ENCODE measurements at regions not wholly inside any gene's neighbourhood (a gene's known extent, or its start where the extent isn't known, plus 50 kb on each side); places are given as distances from the start of the nearest gene placed in this dataset.
"Not testable (repeated sequence)": the region's sequence is repeated elsewhere in the genome, so short reads cannot be mapped to it uniquely, and the experiment has no call there.

DNA sequence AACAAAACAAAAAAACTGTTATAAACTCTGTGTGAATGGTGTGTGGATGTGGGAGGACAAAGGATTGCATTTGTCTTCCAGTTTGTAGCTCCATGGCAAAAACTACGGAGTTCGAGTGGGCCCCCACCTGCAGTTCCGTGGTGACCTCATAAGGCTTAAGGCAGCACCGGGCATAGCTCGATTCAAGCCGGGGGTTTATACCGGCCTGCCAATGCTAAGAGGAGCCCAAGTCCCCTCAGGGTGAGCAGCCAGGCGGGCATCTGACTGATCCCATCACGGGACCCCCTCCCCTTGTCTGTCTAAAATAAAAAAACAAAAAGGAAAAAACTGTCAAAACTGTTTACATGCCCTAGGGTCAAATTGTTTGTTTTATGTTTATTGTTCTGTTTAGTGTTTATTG is 463.2 kb upstream of the HTR1E start:
- no peak for ATAC-seq

DNA sequence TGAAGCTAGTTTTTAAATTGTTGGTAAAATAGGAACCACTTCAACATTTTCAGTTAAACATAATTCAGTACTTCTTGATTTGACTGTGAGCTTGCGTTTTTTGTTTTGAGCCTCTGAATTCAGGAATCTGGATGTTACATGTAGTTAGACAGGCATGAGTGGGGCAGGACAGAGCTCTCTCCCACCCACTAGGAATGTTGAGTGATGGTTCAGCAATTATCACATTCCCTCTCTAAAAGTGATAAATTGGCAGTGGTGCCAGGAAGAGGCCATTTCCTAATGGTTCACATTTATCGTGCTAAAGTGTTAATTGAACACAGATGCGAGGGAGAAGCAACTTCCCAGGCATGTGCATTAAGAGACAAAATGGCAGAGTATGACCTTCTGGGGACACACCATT is 465.5 kb upstream of the HTR1E start:
- no peak for ATAC-seq

DNA sequence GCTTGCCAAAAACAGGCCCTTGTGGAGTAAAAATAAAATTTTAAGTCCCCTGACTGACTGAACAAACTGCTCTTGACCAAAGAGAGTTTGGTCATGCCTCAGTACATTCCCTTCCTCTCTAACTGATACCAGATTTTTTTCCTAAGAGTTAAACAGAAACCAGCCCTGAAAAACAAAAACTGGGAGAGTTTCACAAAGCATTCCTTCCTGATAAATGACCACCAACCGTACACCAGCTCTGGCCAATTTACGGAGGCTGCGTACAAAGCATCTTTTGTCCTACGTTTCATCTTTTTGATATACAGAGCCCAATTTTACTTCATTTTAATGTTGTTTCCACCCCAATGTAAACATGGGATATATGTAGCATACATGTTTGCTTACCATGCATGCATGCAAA is 477.4 kb upstream of the HTR1E start:
- ATAC-seq, result no peak

DNA sequence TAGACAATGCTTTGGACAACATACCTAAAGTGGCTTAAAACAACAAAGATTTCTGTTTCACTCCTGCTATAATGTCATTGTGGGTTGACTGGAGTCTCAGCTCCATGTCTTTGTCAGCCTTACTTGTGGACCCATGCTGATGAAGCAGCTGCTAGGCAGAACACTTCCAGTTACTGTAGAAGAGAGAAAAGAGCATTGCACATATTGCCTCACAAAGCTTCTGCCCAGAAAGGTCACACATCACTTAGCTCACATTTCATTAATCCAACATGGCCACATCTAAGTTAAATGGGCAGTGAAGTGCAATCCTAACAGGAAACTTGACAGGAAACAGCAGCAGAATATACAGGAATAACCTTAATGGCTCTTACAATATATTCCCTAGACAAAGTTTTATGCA is 480.5 kb upstream of the HTR1E start:
- ATAC-seq, result no peak

DNA sequence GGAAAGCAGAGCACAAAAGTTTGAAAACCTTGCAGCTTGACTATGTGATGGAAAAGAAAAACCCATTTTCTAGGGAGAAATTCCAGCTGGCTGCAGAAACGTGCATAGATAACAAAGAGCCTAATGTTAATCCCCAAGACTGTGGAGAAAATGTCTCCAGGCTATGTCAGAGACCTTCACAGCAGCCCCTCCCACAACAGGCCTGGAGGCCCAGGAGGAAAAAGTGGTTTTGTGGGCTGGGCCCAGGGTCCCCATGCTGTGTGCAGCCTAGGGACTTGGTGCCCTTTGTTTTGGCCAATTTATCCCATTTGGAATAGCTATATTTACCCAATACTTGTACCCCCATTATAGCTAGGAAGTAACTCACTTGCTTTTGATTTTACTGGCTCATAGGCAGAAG is 484.1 kb upstream of the HTR1E start:
- ATAC-seq, result no peak

DNA sequence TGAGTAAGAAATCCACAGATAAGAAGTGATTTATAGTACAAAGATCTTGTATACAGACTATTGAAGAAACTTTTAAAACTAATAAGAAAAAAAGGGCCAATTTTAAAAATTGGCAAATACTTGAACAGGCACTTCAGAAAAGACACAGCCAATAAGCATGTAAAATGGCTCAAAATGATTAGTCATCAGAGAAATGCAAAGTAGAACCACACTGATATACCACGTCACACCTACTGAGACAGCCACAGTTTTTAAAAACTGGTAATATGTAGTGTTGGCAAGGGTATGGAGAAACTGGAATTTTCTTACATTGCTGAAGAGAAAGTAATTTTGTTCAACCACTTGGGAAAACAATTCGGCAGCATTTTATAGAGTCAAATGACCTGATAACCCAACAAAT is 488.9 kb upstream of the HTR1E start:
- ATAC-seq, result no peak

DNA sequence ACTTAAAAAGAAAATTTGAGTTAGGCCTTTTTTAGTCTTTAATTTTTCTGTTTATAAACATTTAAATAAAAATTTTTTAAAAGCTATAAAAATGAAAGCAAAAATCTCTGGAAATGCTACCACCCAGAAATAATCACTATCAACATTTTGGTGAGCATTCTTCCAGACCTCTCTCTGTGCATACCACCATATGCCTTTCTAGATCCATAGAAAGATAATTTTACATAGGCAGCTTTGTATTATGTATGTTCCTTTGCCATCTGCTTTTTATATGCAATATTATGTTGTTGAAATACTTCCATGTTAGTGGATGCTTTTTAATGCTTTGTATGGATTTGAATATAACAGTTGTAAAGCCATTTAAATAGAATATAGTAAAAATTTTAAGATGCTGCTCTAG is 496.7 kb upstream of the HTR1E start:
- no peak for ATAC-seq

DNA sequence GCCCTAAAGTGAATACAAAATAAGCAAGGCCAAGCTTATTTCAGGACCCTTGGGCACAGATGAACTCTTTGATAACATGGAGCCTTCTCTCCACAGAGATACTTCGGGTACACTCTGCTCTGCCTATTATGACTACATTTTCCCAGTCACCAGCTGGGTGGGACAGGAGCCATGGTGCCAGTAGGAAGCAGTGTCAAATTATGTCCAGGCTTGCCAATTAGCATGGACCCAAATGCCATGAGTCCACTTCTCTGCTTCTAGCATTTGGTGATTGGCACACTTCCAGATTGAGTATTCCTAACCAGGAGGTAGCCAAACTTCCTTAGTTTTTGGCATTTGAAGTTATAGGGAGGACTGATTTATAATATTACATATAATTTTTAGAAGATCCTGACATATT is 513.8 kb upstream of the HTR1E start:
- ATAC-seq, result no peak

DNA sequence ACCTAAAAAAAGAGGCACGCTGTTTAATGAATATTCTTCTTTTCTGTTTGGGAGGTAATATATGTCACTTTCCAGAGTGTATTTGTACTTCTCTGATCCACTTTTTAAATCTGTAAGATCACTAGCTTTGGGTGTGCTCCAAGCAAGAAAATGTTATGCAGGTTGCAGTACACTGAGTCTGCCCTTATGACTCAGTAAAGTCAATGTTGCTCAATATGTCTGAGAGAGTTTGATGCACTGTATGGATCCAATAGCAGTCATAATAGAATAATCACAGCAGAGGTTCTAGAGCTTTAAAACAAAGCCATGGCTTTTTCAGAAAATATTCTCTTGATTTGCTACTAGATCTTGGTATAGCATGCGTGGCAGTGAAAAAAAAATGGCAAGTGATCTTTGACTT is 525.3 kb upstream of the HTR1E start:
- no peak for ATAC-seq

DNA sequence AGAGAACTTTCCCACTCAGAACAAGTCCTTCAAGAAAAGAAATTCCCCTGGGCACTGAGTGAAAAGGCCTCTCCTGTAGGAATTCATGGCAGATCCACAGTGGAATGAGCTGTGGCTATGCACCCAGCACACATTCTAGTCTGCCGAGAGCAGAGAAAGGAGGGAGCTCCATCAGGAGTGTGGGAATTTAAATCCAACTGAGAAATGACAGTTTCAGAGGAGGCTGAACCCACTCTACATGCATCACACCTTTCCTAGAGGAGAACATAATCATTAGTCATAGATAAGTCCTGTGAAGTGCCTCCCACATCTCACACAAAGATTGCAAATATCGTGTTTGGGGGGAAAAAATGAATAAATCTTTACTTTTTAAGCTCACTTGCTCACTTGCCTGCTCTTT is 530.2 kb upstream of the HTR1E start:
- ATAC-seq, result no peak

DNA sequence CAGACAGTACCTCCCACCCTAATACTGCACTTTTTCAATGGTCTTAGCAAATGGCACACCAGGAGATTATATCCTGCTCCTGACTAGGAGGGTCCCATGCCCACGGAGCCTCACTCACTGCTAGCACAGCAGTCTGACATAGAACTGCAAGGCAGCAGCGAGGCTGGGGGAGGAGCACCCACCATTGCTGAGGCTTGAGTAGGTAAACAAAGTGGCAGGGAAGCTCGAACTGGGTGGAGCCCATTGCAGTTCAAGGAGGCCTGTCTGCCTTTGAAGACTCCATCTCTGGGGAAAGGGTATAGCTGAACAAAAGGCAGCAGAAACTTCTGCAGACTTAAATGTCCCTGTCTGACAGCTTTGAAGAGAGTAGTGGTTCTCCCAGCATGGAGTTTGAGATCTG is 544.5 kb upstream of the HTR1E start:
- ATAC-seq, result not testable (repeated sequence)

DNA sequence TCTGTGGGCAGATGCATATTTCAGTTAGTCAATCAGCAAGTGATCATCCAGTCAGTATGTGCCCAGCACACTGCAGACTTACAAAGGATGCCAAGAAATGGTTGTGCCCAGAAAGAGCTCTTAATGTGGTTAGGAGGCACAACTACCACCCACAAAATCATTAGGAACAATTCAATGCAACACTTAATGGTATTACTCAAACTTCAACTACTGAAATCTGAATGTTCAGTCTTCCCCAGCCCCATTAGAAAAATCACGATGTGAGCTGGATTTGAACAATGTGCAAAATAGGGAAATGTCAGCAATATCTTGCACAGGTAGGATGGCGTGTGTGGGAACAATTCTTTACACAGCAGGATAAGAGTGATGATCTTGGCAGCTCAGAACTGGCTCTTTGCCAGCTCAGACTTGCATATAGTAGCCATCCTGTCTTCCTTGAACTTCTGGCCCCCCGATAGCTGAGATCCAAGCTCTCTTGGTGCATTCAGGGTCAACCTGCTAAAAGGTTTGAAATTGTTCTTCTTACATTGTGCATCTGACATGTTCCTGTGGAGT is 556.7 kb upstream of the HTR1E start:
- ATAC-seq, result no peak

DNA sequence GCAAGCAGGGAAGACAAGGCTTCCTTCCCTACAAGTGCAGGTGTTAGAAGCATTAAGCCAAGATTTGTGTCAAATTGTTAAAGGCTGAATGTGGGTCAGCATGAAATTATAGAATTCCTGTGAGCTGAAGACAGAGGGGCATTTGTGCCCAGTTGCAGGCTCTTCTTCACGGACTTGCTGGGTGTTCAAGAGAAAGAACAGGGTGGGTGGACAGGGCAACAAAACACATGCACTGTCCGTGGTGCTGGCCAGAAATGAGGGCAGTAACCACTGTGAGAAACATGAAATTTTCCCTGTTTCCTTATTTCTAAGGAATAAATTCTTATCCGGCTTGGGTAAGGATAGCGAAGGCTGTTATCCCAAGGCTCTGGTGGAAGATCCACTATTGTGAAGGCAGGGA is 579.5 kb upstream of the HTR1E start:
- no peak for ATAC-seq

DNA sequence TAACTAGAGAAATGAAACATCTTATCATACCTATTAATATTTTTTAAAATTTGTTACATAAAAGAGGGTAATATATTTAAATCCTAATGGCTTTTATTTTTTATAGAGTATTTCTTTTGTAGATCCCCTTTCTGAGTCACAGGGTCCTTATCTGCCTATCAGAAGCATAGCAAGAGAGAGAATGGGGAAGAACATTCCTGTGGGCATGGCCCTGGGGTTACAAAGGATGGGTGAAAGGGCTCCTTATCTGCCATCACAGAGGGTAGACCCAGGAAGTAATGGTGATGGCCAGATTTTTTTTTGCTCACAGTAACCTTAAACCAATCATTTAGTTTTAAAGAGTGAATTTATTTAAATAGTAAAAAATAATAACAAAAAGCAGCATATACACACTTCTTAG is 582.1 kb upstream of the HTR1E start:
- no peak for ATAC-seq

DNA sequence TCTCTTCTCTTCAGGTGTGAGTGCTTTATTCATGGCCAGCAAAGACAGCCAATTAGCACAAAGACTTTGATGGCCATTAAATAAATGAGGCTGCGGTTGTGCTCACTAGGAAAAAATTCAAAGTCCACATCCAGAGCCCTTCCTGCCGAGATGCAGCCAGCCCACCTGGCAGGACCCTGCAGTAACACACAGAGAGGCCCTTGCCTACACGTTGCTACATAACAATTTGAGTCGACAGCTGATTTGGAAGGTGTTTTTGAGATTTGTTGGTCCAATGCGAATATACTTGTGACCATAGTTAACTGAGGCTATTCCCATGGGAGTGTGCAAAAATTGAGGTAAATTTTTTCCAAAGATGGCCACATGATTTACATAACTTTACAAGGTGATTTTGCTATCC is 605.4 kb upstream of the HTR1E start:
- ATAC-seq, result no peak

DNA sequence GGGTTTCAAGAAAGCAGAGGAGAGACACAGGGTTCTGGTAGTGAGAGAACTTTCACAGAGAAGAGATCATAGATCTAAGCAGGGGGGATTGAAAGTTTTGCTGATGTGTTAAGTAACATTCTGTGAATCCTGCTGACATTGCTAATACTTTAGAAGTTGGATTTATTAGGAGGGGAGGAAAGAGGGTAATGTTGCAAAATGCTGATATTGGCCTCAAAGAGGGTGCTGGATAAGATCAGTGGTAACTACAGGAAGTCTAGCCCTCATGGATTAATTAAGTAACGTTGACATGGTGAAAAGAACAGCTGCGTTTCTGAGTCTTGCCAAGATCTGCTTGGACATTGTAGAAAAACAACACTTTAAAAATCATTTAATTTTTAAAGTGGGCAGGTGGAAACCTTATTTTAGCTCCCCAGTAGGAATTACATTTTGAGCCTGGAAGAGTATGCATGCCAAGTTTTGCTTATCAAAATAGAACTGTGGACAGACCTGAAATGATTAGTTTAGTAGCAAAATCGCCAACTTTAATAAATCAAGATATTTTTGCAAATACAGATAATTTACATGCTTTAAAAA is 606.0 kb upstream of the HTR1E start:
- no peak for ATAC-seq

DNA sequence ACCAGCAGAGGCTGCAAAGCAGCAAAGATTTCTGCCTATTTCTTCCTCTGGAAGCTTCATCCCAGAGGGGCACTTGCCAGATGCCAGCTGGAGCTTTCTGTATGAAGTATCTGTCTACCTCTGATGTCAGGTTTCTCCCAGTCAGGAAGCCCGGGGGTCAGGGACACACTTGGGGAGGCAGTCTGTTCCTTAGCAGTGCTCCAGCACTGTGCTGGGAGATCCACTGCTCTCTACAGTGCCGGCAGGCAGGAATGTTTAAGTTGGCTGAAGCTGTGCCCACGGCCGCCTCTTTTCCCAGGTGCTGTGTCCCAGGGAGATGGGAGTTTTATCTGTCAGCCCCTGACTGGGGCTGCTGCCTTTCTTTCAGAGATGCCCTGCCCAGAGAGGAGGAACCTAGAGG is 631.1 kb upstream of the HTR1E start:
- ATAC-seq, result no peak

DNA sequence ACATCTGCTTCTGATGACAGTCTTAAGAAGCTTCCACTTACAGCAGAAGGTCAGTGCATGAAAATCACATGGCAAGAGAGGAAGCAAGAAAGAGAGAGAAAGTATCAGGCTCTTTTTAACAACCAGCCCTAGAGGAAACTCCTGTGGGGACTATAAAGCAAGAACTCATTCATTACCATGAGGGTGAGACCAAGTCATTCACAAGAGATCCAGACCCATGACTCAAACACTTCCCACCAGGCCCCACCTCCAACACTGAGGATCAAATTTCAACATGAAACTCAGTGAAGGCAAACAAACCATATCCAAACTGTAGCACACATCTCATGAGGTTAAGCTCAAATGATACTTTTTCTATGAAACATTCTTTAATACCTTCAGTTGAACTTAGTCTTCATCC is 643.2 kb upstream of the SYNCRIP start:
- ATAC-seq, result no peak

DNA sequence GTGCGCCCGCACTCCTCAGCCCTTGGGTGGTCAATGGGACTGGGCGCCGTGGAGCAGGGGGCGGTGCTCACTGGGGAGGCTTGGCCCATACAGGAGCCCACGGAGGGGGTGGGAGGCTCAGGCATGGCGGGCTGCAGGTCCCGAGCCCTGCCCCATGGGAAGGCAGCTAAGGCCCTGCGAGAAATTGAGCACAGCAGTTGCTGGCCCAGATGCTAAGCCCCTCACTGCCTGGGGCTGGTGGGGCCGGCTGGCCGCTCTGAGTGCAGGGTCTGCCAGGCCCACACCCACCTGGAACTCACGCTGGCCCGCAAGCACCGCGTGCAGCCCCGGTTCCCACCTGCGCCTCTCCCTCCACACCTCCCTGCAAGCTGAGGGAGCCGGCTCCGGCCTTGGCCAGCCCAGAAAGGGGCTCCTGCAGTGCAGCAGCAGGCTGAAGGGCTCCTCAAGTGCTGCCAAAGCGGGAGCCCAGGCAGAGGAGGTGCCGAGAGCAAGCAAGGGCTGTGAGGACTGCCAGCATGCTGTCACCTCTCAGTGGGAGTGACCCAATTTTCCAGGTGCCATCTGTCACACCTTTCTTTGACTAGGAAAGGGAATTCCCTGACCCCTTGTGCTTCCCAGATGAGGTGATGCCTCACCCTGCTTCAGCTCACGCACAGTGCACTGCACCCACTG is 642.3 kb upstream of the SYNCRIP start:
- not testable (repeated sequence) for ATAC-seq

DNA sequence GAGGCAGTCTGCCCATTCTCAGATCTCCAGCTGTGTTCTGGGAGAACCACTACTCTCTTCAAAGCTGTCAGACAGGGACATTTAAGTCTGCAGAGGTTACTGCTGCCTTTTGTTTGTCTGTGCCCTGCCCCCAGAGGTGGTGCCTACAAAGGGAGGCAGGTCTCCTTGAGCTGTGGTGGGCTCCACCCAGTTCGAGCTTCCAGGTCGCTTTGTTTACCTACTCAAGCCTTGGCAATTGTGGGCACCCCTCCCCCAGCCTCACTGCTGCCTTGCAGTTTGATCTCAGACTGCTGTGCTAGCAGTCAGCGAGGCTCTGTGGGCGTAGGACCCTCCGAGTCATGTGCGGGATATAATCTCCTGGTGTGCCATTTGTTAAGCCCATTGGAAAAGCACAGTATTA is 640.9 kb upstream of the SYNCRIP start:
- not testable (repeated sequence) for ATAC-seq

DNA sequence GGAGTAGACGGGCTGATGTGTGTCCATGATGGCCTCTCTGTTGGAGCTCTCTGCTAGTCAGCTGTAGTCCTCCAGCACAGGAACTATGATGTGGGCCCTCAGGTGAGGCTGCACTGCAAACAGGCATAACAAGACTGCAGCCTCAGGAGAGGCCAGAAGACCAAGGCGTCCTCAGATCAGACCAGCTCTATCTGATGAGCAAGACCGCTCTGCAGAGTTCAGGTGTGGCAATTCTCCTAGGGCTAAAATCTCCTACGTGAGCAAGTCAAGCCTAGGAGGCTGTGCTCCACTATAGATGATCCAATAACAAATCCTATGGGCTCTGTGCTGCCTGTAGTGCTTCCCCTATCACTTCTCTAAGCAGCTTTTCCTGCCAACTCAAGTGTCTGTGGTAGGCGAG is 633.4 kb upstream of the SYNCRIP start:
- no peak for ATAC-seq

DNA sequence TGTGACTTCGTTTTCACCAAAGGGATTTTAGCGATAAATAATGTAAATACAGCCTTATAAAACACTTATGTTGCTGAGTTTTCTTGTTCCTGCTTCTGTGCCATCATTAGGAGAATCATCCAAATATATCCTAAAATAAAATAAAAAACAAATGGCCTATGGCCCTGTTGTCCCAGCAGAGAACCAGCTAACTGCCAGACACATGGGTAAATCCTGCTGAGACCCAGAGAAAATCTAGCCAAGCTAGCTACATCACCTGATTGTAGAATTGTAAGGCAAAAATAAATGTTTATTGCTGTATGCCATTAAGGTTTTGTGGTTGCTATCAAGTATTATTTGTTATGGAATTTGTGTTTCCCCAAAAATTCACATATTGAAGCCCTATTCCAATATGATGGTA is 631.2 kb upstream of the SYNCRIP start:
- no peak for ATAC-seq

DNA sequence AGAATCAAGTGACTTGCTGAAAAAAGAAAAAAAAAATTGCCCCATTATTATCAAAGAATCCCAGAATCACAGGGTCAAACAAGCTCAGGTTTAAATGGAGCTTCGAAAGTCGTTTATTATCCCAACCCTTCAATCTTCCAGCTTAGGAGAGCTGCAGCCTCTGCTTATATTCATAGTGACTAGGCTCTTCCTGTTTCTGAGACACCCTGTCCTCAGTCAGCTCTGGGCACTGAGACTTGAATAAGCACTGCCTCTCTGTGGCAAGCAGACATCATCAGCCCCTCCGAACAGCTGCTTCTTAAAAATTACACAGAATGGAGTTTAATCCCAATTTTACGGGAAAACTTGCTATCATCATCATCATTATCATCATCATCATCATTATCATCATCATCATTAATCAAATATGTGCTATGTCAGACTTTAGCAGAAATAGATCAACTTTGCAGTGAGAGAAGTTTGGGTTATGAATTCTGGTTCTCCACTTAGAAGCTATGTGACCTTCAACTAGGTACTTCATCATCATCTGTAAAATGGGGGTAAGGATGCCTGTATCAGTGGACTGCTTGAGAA is 614.0 kb upstream of the SYNCRIP start:
- no peak for ATAC-seq

DNA sequence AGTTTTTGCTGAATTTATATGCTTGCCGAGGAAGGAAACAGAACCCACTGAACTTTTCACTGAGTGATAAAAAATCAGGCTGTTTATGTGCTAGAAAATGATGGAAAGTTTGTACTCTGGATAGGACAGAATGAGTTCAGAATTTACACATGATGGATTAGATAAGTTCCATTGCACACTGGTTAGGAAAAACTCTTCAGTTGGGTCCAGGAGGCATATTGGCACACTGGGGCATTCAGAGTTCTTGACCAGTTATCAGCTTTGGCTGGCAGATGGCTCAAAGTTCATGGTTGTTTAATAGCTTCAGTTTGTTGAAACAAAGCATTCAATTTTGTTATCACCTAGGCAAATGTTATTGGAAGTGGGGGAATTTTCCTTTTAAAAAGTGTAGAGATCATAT is 613.3 kb upstream of the SYNCRIP start:
- no peak for ATAC-seq

DNA sequence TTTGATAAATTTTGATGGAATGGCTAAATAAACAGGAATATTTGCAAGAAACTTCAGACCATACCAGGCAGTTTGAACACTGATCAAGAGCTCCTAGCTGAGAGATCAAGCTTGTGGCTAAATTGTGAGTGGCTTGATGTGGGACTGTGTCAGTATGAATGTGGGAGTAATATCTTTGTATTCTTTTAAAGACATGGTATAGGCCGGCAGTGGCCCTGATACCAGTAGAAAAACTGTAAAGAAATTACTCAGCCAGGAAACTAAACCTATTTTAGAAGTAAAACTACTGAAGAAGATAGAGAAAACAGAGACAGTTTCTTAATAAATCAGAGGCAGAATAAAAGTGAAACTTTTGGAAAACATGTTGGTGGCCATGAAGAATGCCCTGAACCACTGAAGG is 608.4 kb upstream of the SYNCRIP start:
- no peak for ATAC-seq

All from activated CD4-positive, CD25-positive, alpha-beta regulatory T cell treated with anti-CD3 and anti-CD28 coated beads, Interleukin-2, amount 50 U/mL, for 24 hours (primary cell).